Right atrium auricular region (tissue), 2 donors: ENCODE measurements at regions not wholly inside any gene's neighbourhood (a gene's known extent, or its start where the extent isn't known, plus 50 kb on each side); places are given as distances from the start of the nearest gene placed in this dataset.
"Not testable (repeated sequence)": the region's sequence is repeated elsewhere in the genome, so short reads cannot be mapped to it uniquely, and the experiment has no call there.

Experiments used
- DNase-seq: peaks from one replicate; pipeline ENCODE4 v3.0.0-alpha.2; 2019; ENCODE audit warnings: low spot score
- H3K27ac ChIP-seq, 2 donors: fragments of 200-600 bp; sonication (generic); 1 replicate in 1 of 2; 2 replicates in 1 of 2; pipeline ENCODE4 v1.5.1; 2016 to 2019
- H3K27me3 ChIP-seq, 2 donors: fragments of 200-600 bp; sonication (generic); one replicate each; pipeline versions ENCODE4 v1.5.1 to v1.6.0; 2017 to 2019
- H3K36me3 ChIP-seq: fragments of 200-600 bp; sonication (generic); one replicate; pipeline ENCODE4 v1.5.1; 2016
- H3K4me1 ChIP-seq, 2 donors: fragments of 200-600 bp; sonication (generic); one replicate each; pipeline versions ENCODE4 v1.5.1 to v1.6.0; 2017 to 2019
- H3K4me3 ChIP-seq, 2 donors: fragments of 200-600 bp; sonication (generic); 1 replicate in 1 of 2; 2 replicates in 1 of 2; pipeline ENCODE4 v1.5.1; 2017 to 2019; ENCODE audit warnings: mild to moderate bottlenecking in 1 of 2, moderate library complexity in 1 of 2
- H3K9me3 ChIP-seq, 2 donors: fragments of 200-600 bp; sonication (generic); one replicate each; pipeline ENCODE4 v1.5.1; 2019
- TF ChIP-seq, protein P1 (sequence below), 2 donors: fragments of 200-600 bp; sonication (generic); IDR thresholded peaks; one replicate each; pipeline ENCODE4 v1.5.1; 2019; ENCODE audit warnings: antibody characterized with exemption in 2 of 2

DNA sequence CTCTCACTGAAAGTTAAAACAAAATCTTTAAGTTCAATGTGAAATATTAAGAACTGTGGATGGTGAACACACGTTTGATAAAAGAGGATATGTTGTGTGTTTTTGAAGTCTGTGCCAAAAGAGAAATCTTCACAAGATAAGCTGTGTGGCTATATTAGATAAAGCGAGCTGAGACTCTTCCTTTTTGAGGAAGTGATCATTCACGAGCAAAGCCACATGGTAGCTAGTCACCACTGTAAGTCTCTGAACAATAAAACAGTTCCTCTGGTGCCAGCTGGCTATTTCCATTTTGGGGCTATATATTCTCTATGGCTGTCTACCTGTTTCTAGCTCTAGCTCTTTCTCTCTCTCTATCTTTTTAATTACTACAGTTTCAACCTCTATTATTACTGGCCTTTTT, 1849.2 kb upstream of the C9orf72 start:
- DNase-seq, result no peak
- Histone ChIP-seq H3K9me3 (no peaks in the 10 kb centered on the region), H3K27ac (no peak overlapping the region), H3K4me3 (no peak overlapping the region), H3K27me3 (no peaks in the 10 kb centered on the region), H3K4me1 (no peaks in the 10 kb centered on the region), H3K36me3 (no peaks in the 10 kb centered on the region)
- TF ChIP-seq, protein P1, sequence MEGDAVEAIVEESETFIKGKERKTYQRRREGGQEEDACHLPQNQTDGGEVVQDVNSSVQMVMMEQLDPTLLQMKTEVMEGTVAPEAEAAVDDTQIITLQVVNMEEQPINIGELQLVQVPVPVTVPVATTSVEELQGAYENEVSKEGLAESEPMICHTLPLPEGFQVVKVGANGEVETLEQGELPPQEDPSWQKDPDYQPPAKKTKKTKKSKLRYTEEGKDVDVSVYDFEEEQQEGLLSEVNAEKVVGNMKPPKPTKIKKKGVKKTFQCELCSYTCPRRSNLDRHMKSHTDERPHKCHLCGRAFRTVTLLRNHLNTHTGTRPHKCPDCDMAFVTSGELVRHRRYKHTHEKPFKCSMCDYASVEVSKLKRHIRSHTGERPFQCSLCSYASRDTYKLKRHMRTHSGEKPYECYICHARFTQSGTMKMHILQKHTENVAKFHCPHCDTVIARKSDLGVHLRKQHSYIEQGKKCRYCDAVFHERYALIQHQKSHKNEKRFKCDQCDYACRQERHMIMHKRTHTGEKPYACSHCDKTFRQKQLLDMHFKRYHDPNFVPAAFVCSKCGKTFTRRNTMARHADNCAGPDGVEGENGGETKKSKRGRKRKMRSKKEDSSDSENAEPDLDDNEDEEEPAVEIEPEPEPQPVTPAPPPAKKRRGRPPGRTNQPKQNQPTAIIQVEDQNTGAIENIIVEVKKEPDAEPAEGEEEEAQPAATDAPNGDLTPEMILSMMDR (IDR thresholded peaks at IDR 0.05), result no peak

DNA sequence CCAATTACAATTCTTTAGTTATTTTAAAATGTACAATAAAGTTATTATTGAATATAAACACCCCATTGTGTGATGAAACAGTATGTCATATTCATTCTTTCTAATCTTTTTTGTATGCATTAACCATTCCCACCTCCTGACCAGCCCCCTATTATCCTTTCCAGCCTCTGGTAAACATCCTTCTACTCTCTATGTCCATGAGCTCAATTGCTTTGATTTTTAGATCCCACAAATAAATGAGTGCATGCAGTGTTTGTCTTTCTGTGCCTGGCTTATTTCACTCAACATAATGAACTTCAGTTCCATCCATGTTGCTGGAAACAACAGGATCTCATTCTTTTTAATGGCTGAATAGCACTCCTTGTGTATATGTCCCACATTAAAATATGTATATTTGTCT, 1858.9 kb upstream of the C9orf72 start:
- DNase-seq, result no peak
- TF ChIP-seq, protein P1 (IDR thresholded peaks at IDR 0.05), result no peak
- Histone ChIP-seq H3K27me3 (no peaks in the 10 kb centered on the region), H3K4me1 (no peaks in the 10 kb centered on the region), H3K4me3 (no peak overlapping the region), H3K9me3 (peaks cover 0 to 8% of the 10 kb centered on the region in 2 donors), H3K27ac (no peak overlapping the region), H3K36me3 (no peaks in the 10 kb centered on the region)

DNA sequence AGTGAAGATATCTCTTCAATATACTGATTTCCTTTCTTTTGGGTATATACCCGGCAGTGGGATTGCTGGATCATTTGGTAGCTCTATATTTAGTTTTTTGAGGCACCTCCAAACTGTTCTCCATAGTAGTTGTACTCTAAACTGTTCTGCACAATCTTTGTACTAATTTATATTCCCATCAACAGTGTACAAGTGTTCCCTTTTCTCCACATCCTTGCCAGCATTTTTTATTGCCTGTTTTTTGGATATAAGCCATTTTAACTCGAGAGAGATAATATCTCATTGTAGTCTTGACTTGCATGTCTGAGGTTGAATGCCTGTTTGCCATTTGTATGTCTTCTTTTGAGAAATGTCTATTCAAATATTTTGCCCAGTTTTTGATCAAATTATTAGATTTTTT, 1859.4 kb upstream of the C9orf72 start:
- not testable (repeated sequence) for H3K9me3 ChIP-seq, H3K4me1 ChIP-seq, H3K27me3 ChIP-seq, H3K27ac ChIP-seq, DNase-seq, H3K36me3 ChIP-seq, H3K4me3 ChIP-seq

DNA sequence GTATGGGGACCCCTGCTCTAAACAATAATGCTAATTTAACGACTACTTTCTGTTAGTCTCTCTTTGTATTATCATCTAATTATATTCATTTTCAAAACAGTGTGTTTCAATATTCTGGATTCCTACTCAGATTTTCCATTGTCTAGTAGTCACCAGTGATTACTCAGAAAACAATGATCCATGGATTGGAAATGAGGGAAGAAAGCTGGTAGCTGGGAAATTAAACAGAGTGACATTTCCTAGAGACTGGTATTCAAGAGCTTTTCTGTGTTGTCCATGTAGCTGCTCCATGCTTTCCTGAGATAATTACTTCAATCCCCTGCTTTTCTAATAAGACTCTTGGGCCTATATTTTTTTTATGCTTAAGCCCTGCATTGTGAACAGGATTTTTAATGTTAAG, 1862.1 kb upstream of the C9orf72 start:
- H3K4me1 ChIP-seq, result no peaks in the 10 kb centered on the region
- TF ChIP-seq, protein P1 (IDR thresholded peaks at IDR 0.05), result no peak
- DNase-seq, result no peak
- H3K27ac ChIP-seq, result no peak overlapping the region
- H3K4me3 ChIP-seq, result no peak overlapping the region
- peaks cover 0 to 5% of the 10 kb centered on the region in 2 donors for H3K9me3 ChIP-seq
- no peaks in the 10 kb centered on the region for H3K36me3 ChIP-seq
- no peaks in the 10 kb centered on the region for H3K27me3 ChIP-seq

DNA sequence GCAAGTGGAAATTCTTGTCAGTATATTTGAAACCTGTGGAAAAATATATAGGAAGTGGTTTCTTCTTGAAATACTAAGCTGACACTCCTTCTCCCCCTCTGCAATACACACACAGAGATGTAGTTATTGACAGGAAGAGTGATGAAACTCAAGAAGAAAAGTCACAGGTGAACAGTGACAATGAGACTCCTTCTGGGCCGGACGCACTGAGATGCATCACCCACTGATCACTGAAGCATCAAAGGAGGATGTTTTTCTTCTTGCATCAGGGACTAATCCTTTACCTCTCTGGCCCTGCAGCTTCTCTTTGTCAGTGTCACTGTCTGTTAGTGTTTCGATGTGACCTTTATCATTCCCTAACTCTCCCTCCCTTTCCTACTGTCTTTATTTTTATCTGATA, 1864.2 kb upstream of the C9orf72 start:
- Histone ChIP-seq H3K27ac (no peak overlapping the region), H3K9me3 (no peaks in the 10 kb centered on the region), H3K4me1 (no peaks in the 10 kb centered on the region), H3K36me3 (no peaks in the 10 kb centered on the region), H3K4me3 (no peak overlapping the region), H3K27me3 (no peaks in the 10 kb centered on the region)
- DNase-seq, result no peak
- TF ChIP-seq, protein P1 (IDR thresholded peaks at IDR 0.05), result no peak

DNA sequence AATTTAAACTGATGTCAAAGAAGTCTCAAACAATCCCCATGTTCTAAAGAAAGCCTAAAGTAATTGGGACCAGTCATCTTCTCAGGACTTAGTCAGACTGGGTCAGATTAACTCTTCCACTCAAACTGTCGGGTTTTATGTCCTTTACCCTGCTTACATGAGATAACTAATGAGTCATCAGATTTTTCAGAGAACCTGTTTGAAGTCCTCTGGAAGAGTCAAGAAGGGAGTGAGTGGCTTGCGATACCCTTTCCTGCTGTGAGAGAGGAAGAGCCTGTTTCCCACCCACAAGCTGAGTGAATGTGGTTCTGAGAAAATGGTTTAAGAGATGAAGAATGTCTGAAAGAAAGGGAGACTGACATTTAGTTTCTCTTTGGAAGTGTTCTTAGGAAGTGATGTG, 1866.7 kb upstream of the C9orf72 start:
- no peaks in the 10 kb centered on the region for H3K36me3 ChIP-seq
- no peaks in the 10 kb centered on the region for H3K27me3 ChIP-seq
- DNase-seq, result no peak
- no peak overlapping the region for H3K4me3 ChIP-seq
- no peaks in the 10 kb centered on the region for H3K4me1 ChIP-seq
- no peaks in the 10 kb centered on the region for H3K9me3 ChIP-seq
- TF ChIP-seq, protein P1 (IDR thresholded peaks at IDR 0.05), result no peak
- no peak overlapping the region for H3K27ac ChIP-seq
